Loucy (cell line): ENCODE measurements at regions not wholly inside any gene's neighbourhood (a gene's known extent, or its start where the extent isn't known, plus 50 kb on each side); places are given as distances from the start of the nearest gene placed in this dataset.
A peak's percentile ranks its signal among the peaks of the same experiment; 100 is the strongest.

Experiments used
- H2AFZ ChIP-seq: fragments of 200-600 bp; sonication (generic); 2 replicates; pipeline ENCODE4 v1.6.0; 2016; ENCODE audit warnings: antibody characterized with exemption, mild to moderate bottlenecking, low read length, moderate library complexity
- H3F3A ChIP-seq: fragments of 200-600 bp; 2 replicates; pipeline ENCODE4 v1.6.0; 2016; ENCODE audit warnings: antibody characterized with exemption, low read depth, mild to moderate bottlenecking
- H3K27me3 ChIP-seq: fragments of 200-600 bp; sonication (generic); 2 replicates; pipeline ENCODE4 v1.6.1; 2014; ENCODE audit warnings: low read length, mild to moderate bottlenecking; ENCODE audit not compliant: insufficient read depth, poor library complexity, severe bottlenecking
- H3K36me3 ChIP-seq: fragments of 200-600 bp; sonication (generic); 2 replicates; pipeline ENCODE4 v1.6.1; 2016; ENCODE audit warnings: low read length; ENCODE audit not compliant: insufficient read depth
- H3K4me1 ChIP-seq: fragments of 200-600 bp; sonication (generic); 2 replicates; pipeline ENCODE4 v1.5.1; 2014; ENCODE audit warnings: low read length, mild to moderate bottlenecking; ENCODE audit not compliant: insufficient read depth, poor library complexity, severe bottlenecking
- H3K4me2 ChIP-seq: fragments of 200-600 bp; sonication (generic); 2 replicates; pipeline ENCODE4 v1.6.0; 2014; ENCODE audit warnings: antibody characterized with exemption, low read length, low read depth, mild to moderate bottlenecking; ENCODE audit not compliant: poor library complexity, severe bottlenecking
- H3K4me3 ChIP-seq: fragments of 200-600 bp; sonication (generic); 2 replicates; pipeline ENCODE4 v1.5.1; 2014; ENCODE audit warnings: low read length, mild to moderate bottlenecking, mixed read lengths; ENCODE audit not compliant: poor library complexity, severe bottlenecking
- H3K79me2 ChIP-seq: fragments of 200-600 bp; sonication (generic); 2 replicates; pipeline ENCODE4 v1.6.1; 2014; ENCODE audit warnings: low read length; ENCODE audit not compliant: insufficient read depth
- H3K9ac ChIP-seq: fragments of 200-600 bp; sonication (generic); 2 replicates; pipeline ENCODE4 v1.6.0; 2014; ENCODE audit warnings: mild to moderate bottlenecking, low read depth, low read length, moderate library complexity; ENCODE audit not compliant: poor library complexity, severe bottlenecking
- H3K9me2 ChIP-seq: fragments of 200-600 bp; sonication (generic); replicated peaks from 2 replicates; pipeline ENCODE4 v1.6.1; 2016; ENCODE audit warnings: low read depth, low read length, mixed read lengths
- H3K9me3 ChIP-seq: fragments of 200-600 bp; sonication (generic); 2 replicates; pipeline ENCODE4 v1.6.1; 2014; ENCODE audit warnings: mild to moderate bottlenecking, antibody characterized with exemption, low read length, low read depth; ENCODE audit not compliant: insufficient read depth
- H4K20me1 ChIP-seq: fragments of 200-600 bp; sonication (generic); 2 replicates; pipeline ENCODE4 v1.6.0; 2014; ENCODE audit warnings: antibody characterized with exemption, low read length, mild to moderate bottlenecking; ENCODE audit not compliant: insufficient read depth, poor library complexity, severe bottlenecking
- EZH2phosphoT487 ChIP-seq: fragments of 200-600 bp; IDR thresholded peaks from 2 replicates; pipeline ENCODE4 v1.6.1; 2018; ENCODE audit warnings: antibody characterized with exemption, mild to moderate bottlenecking, moderate library complexity, borderline replicate concordance
- TF ChIP-seq, protein P1 (sequence below): fragments of 200-600 bp; sonication (generic); conservative IDR thresholded peaks from 2 replicates; pipeline ENCODE4 v1.5.1; 2014; ENCODE audit warnings: mild to moderate bottlenecking, antibody characterized with exemption, low read length

DNA sequence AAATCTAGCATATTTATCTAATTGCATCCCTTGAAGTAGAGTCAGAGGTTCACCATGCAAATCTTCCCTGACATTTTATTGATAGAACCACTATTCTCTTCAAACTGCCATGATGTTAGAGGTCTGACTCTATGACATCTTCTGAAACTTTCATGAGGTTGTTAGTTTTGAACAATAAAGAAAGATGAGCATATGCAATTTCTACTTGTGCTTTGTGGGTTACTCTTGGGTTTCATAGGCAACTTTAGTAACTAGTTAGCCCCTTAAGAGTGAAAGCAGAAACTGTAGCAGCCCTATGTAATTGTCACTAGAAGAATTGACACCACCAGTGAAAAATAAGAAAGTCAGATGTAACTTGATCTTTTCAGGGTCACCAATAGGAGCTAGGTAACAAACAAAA lies 53.1 kb upstream of the ZEB2 start:
- H3K4me2 ChIP-seq, result no peak overlapping the region
- H3F3A ChIP-seq, result no peaks in the 10 kb centered on the region
- H3K4me1 ChIP-seq, result no peaks in the 10 kb centered on the region
- no peaks in the 10 kb centered on the region for H4K20me1 ChIP-seq
- H3K27me3 ChIP-seq, result no peaks in the 10 kb centered on the region
- H3K79me2 ChIP-seq, result no peaks in the 10 kb centered on the region
- H3K9me3 ChIP-seq, result no peaks in the 10 kb centered on the region
- H3K9ac ChIP-seq, result no peak overlapping the region
- no peak for TF ChIP-seq EZH2phosphoT487
- TF ChIP-seq, protein P1, sequence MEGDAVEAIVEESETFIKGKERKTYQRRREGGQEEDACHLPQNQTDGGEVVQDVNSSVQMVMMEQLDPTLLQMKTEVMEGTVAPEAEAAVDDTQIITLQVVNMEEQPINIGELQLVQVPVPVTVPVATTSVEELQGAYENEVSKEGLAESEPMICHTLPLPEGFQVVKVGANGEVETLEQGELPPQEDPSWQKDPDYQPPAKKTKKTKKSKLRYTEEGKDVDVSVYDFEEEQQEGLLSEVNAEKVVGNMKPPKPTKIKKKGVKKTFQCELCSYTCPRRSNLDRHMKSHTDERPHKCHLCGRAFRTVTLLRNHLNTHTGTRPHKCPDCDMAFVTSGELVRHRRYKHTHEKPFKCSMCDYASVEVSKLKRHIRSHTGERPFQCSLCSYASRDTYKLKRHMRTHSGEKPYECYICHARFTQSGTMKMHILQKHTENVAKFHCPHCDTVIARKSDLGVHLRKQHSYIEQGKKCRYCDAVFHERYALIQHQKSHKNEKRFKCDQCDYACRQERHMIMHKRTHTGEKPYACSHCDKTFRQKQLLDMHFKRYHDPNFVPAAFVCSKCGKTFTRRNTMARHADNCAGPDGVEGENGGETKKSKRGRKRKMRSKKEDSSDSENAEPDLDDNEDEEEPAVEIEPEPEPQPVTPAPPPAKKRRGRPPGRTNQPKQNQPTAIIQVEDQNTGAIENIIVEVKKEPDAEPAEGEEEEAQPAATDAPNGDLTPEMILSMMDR, result no peak
- peak overlapping the region; percentile 46 for H2AFZ ChIP-seq
- H3K36me3 ChIP-seq, result no peaks in the 10 kb centered on the region
- H3K9me2 ChIP-seq, result no peaks in the 10 kb centered on the region
- no peak overlapping the region for H3K4me3 ChIP-seq

DNA sequence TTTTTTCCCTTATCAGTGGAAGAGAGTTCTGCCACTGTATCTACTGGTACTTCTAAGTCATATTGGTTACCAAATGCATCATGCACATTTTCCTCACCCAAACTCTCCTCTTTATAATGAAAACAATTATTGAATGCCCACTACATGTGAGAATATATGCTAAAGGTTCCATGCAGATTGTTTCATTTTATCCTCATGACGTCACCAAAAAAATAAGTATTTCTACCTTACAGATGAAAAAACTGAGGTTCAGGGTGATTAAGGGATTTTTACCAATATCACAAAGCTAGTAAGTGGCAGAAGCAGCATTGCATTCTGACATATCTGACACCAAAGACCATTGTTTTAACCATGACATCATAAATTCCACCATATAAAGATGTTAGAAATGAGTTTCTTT lies 51.9 kb upstream of the ZEB2 start:
- H3K9ac ChIP-seq, result no peak overlapping the region
- H3K4me2 ChIP-seq, result no peak overlapping the region
- no peaks in the 10 kb centered on the region for H4K20me1 ChIP-seq
- no peaks in the 10 kb centered on the region for H3K4me1 ChIP-seq
- H2AFZ ChIP-seq, result no peak overlapping the region
- H3K79me2 ChIP-seq, result no peaks in the 10 kb centered on the region
- H3K4me3 ChIP-seq, result no peak overlapping the region
- no peaks in the 10 kb centered on the region for H3K9me2 ChIP-seq
- no peaks in the 10 kb centered on the region for H3K9me3 ChIP-seq
- H3K36me3 ChIP-seq, result no peaks in the 10 kb centered on the region
- no peaks in the 10 kb centered on the region for H3F3A ChIP-seq
- TF ChIP-seq EZH2phosphoT487, result no peak
- TF ChIP-seq, protein P1, result no peak
- H3K27me3 ChIP-seq, result no peaks in the 10 kb centered on the region

DNA sequence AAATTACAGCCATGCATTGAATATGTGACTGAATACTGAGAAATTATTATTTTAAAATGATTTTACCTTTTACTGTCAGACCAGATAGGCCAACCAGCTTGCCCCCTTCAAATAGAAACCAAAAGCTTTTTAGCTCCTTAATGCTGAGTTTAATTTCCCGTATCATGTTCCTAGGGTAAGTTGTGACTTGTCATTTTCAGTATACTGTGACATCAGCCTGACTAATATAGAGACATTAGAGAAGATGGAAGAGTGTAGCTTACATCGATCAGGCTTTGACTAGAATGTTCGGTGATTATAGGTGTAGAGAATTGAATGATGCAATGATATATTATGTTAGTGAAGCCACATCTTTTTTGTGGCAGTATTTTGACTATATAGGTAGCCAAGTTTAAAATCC lies 50.6 kb upstream of the ZEB2 start:
- Histone ChIP-seq H3F3A (no peaks in the 10 kb centered on the region), H3K9me2 (no peaks in the 10 kb centered on the region), H3K79me2 (no peaks in the 10 kb centered on the region), H3K4me3 (no peak overlapping the region), H3K4me2 (no peak overlapping the region), H3K9ac (no peak overlapping the region), H3K9me3 (no peaks in the 10 kb centered on the region), H4K20me1 (no peaks in the 10 kb centered on the region), H2AFZ (no peak overlapping the region), H3K36me3 (no peaks in the 10 kb centered on the region), H3K4me1 (no peaks in the 10 kb centered on the region), H3K27me3 (no peaks in the 10 kb centered on the region)
- no peak for TF ChIP-seq EZH2phosphoT487
- TF ChIP-seq, protein P1, result no peak
